GM23338 (cell line): ENCODE measurements at regions not wholly inside any gene's neighbourhood (a gene's known extent, or its start where the extent isn't known, plus 50 kb on each side); places are given as distances from the start of the nearest gene placed in this dataset.

Experiments used
- ATAC-seq: fragments of 200-7000 bp; cut with Tn5 transposase; 3 replicates; pipeline ENCODE4 v1.9.1; 2020
- DNase-seq: peaks from one replicate; pipeline ENCODE4 v3.0.0-alpha.2; 2015; ENCODE audit warnings: low spot score
- H2AFZ ChIP-seq: fragments of 200-600 bp; sonication (generic); 2 replicates; pipeline ENCODE4 v1.8.0; 2016; ENCODE audit warnings: antibody characterized with exemption, mild to moderate bottlenecking, moderate library complexity
- H3F3A ChIP-seq: fragments of 200-600 bp; sonication (generic); replicated peaks from 2 replicates; pipeline ENCODE4 v1.8.0; 2017; ENCODE audit warnings: antibody characterized with exemption, mixed run types, low read depth
- H3K27ac ChIP-seq: fragments of 200-600 bp; sonication (generic); 2 replicates; pipeline ENCODE4 v1.6.1; 2016; ENCODE audit warnings: low read depth
- H3K27me3 ChIP-seq: fragments of 200-600 bp; sonication (generic); 2 replicates; pipeline ENCODE4 v1.8.0; 2016; ENCODE audit warnings: mild to moderate bottlenecking, mixed run types, moderate library complexity; ENCODE audit not compliant: insufficient read depth
- H3K36me3 ChIP-seq: fragments of 200-600 bp; sonication (generic); 2 replicates; pipeline ENCODE4 v1.8.0; 2016; ENCODE audit warnings: mild to moderate bottlenecking; ENCODE audit not compliant: insufficient read depth
- H3K4me1 ChIP-seq: fragments of 200-600 bp; sonication (generic); 2 replicates; pipeline ENCODE4 v1.8.0; 2016; ENCODE audit warnings: mild to moderate bottlenecking, moderate library complexity; ENCODE audit not compliant: insufficient read depth
- H3K4me2 ChIP-seq: fragments of 200-600 bp; sonication (generic); 2 replicates; pipeline ENCODE4 v1.7.1; 2017; ENCODE audit warnings: mixed run types
- H3K4me3 ChIP-seq: fragments of 200-600 bp; sonication (generic); 2 replicates; pipeline ENCODE4 v1.6.1; 2016; ENCODE audit warnings: mixed run types
- H3K79me2 ChIP-seq: fragments of 200-600 bp; sonication (generic); replicated peaks from 2 replicates; pipeline ENCODE4 v1.8.0; 2017; ENCODE audit warnings: mild to moderate bottlenecking; ENCODE audit not compliant: insufficient read depth
- H3K9me2 ChIP-seq: fragments of 200-600 bp; sonication (generic); 2 replicates; pipeline ENCODE4 v1.8.0; 2017; ENCODE audit not compliant: insufficient read depth
- H4K20me1 ChIP-seq: fragments of 200-600 bp; sonication (generic); replicated peaks from 2 replicates; pipeline ENCODE4 v1.8.0; 2017; ENCODE audit warnings: mild to moderate bottlenecking; ENCODE audit not compliant: insufficient read depth
- H3K27ac Mint-ChIP-seq: 2 replicates; pipeline ENCODE4 v1.8.0; 2020; ENCODE audit warnings: inconsistent platforms, mild to moderate bottlenecking, moderate library complexity, mixed read lengths
- H3K27me3 Mint-ChIP-seq: 3 replicates; pipeline ENCODE4 v1.8.0; 2022; ENCODE audit warnings: low read depth, mild to moderate bottlenecking, moderate library complexity, mixed read lengths, inconsistent platforms; ENCODE audit not compliant: insufficient read depth, poor library complexity
- H3K36me3 Mint-ChIP-seq: 3 replicates; pipeline ENCODE4 v1.8.0; 2021; ENCODE audit warnings: low read depth, mild to moderate bottlenecking, inconsistent platforms, moderate library complexity, mixed read lengths
- H3K4me1 Mint-ChIP-seq: 3 replicates; pipeline ENCODE4 v1.8.0; 2020; ENCODE audit warnings: mild to moderate bottlenecking, inconsistent platforms, mixed read lengths
- H3K4me3 Mint-ChIP-seq: 3 replicates; pipeline ENCODE4 v1.8.0; 2021; ENCODE audit warnings: moderate library complexity, mild to moderate bottlenecking, inconsistent platforms, mixed read lengths
- H3K9me3 Mint-ChIP-seq: 3 replicates; pipeline ENCODE4 v1.8.0; 2020; ENCODE audit warnings: moderate library complexity, mild to moderate bottlenecking, inconsistent platforms, mixed read lengths
- CREB1 ChIP-seq: fragments of 250-450 bp; sonication (Bioruptor Pico); IDR thresholded peaks from 2 replicates; pipeline ENCODE4 v1.5.0; 2020; ENCODE audit warnings: low read depth, mild to moderate bottlenecking, moderate library complexity
- EZH2 ChIP-seq: fragments of 200-600 bp; sonication (generic); IDR thresholded peaks from one replicate; pipeline ENCODE4 v1.8.0; 2017; ENCODE audit warnings: antibody characterized with exemption, mild to moderate bottlenecking, low read depth; ENCODE audit not compliant: unreplicated experiment
- EZH2phosphoT487 ChIP-seq: fragments of 200-600 bp; sonication (generic); IDR thresholded peaks from one replicate; pipeline ENCODE4 v1.8.1; 2018; ENCODE audit warnings: antibody characterized with exemption; ENCODE audit not compliant: unreplicated experiment
- JUNB ChIP-seq: IDR thresholded peaks from one replicate; pipeline ENCODE4 v1.6.1; 2016; ENCODE audit warnings: antibody characterized with exemption; ENCODE audit not compliant: unreplicated experiment
- NANOG ChIP-seq: IDR thresholded peaks from 2 replicates; pipeline ENCODE4 v1.6.1; 2016; ENCODE audit warnings: antibody characterized with exemption, borderline replicate concordance
- POLR2AphosphoS5 ChIP-seq: IDR thresholded peaks from 2 replicates; pipeline ENCODE4 v1.6.1; 2016; ENCODE audit warnings: antibody characterized with exemption, low read depth
- REST ChIP-seq: IDR thresholded peaks from one replicate; pipeline ENCODE4 v1.6.1; 2018; ENCODE audit warnings: antibody characterized with exemption; ENCODE audit not compliant: unreplicated experiment
- STAT1 ChIP-seq: IDR thresholded peaks from one replicate; pipeline ENCODE4 v1.6.1; 2016; ENCODE audit warnings: antibody characterized with exemption; ENCODE audit not compliant: unreplicated experiment
- ZNF114 ChIP-seq: fragments of 250-450 bp; sonication (Bioruptor Pico); IDR thresholded peaks from 2 replicates; pipeline ENCODE4 v1.5.0; 2020; ENCODE audit warnings: mild to moderate bottlenecking, moderate library complexity
- ZNF331 ChIP-seq: fragments of 250-450 bp; sonication (Bioruptor Pico); IDR thresholded peaks from 2 replicates; pipeline ENCODE4 v1.5.0; 2020; ENCODE audit warnings: low read depth, mild to moderate bottlenecking, moderate library complexity
- TF ChIP-seq, protein P1 (sequence below): IDR thresholded peaks from 2 replicates; pipeline ENCODE4 v1.6.1; 2016; ENCODE audit warnings: antibody characterized with exemption
- TF ChIP-seq, protein P2 (sequence below), 2 experiments: fragments of 200-600 bp in 1 of 2; sonication (generic) in 1 of 2; conservative IDR thresholded peaks; 2 replicates each; pipeline versions ENCODE4 v1.5.1 to v1.6.1; 2016 to 2017; ENCODE audit warnings: antibody characterized with exemption in 2 of 2, low read depth in 2 of 2, mild to moderate bottlenecking in 2 of 2, moderate library complexity in 1 of 2
- TF ChIP-seq, protein P3 (sequence below): fragments of 250-450 bp; sonication (Bioruptor Pico); IDR thresholded peaks from 2 replicates; pipeline ENCODE4 v1.5.0; 2020; ENCODE audit warnings: mild to moderate bottlenecking, moderate library complexity

DNA sequence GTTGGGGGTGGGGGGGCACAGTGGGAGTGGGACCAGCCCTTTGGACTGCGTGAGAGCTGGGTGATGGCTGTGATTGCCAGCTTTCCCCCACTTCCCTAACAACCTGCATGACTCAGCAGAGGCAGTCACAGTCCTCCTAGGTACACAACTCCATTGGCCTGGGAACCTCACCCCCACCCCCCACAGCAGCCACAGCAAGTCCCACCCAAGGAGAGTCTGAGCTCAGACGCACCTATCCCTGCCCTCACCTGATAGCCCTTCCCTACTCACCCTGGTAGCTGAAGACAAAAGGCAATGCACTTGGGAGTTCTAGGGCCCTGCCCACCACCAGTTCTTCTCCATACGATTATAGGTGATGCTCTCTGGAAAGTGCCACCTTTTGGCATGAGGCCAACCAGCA is 188.9 kb downstream of the ZNF648 start:
- peaks cover 3% of the 10 kb centered on the region; the same call in 1 of the 3 replicates for H3K36me3 Mint-ChIP-seq
- Histone ChIP-seq H3K36me3 (no peaks in the 10 kb centered on the region), H3K9me2 (no peaks in the 10 kb centered on the region), H4K20me1 (no peaks in the 10 kb centered on the region), H3F3A (no peaks in the 10 kb centered on the region), H3K79me2 (no peaks in the 10 kb centered on the region), H3K4me3 (no peak overlapping the region), H3K27ac (no peak overlapping the region), H2AFZ (no peak overlapping the region), H3K27me3 (no peaks in the 10 kb centered on the region), H3K4me1 (no peaks in the 10 kb centered on the region), H3K4me2 (no peak overlapping the region)
- ATAC-seq, result no peak
- H3K4me3 Mint-ChIP-seq, result no peak overlapping the region
- no peaks in the 10 kb centered on the region for H3K4me1 Mint-ChIP-seq
- H3K9me3 Mint-ChIP-seq, result peaks cover 21% of the 10 kb centered on the region
- DNase-seq, result no peak
- no peak for TF ChIP-seq REST
- TF ChIP-seq, protein P1, sequence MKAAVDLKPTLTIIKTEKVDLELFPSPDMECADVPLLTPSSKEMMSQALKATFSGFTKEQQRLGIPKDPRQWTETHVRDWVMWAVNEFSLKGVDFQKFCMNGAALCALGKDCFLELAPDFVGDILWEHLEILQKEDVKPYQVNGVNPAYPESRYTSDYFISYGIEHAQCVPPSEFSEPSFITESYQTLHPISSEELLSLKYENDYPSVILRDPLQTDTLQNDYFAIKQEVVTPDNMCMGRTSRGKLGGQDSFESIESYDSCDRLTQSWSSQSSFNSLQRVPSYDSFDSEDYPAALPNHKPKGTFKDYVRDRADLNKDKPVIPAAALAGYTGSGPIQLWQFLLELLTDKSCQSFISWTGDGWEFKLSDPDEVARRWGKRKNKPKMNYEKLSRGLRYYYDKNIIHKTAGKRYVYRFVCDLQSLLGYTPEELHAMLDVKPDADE, result no peak
- no peak for TF ChIP-seq ZNF114 (CRISPR knock-in tag)
- no peak for TF ChIP-seq STAT1
- TF ChIP-seq, protein P2, sequence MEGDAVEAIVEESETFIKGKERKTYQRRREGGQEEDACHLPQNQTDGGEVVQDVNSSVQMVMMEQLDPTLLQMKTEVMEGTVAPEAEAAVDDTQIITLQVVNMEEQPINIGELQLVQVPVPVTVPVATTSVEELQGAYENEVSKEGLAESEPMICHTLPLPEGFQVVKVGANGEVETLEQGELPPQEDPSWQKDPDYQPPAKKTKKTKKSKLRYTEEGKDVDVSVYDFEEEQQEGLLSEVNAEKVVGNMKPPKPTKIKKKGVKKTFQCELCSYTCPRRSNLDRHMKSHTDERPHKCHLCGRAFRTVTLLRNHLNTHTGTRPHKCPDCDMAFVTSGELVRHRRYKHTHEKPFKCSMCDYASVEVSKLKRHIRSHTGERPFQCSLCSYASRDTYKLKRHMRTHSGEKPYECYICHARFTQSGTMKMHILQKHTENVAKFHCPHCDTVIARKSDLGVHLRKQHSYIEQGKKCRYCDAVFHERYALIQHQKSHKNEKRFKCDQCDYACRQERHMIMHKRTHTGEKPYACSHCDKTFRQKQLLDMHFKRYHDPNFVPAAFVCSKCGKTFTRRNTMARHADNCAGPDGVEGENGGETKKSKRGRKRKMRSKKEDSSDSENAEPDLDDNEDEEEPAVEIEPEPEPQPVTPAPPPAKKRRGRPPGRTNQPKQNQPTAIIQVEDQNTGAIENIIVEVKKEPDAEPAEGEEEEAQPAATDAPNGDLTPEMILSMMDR (conservative IDR thresholded peaks at IDR 0.05; ENCODE audit: low read depth in 2 of 2), result no peak
- TF ChIP-seq EZH2, result no peak
- TF ChIP-seq ZNF331 (CRISPR knock-in tag), result no peak
- no peak for TF ChIP-seq EZH2phosphoT487
- TF ChIP-seq JUNB, result no peak
- TF ChIP-seq CREB1 (CRISPR knock-in tag), result no peak
- TF ChIP-seq NANOG, result no peak
- TF ChIP-seq, protein P3, sequence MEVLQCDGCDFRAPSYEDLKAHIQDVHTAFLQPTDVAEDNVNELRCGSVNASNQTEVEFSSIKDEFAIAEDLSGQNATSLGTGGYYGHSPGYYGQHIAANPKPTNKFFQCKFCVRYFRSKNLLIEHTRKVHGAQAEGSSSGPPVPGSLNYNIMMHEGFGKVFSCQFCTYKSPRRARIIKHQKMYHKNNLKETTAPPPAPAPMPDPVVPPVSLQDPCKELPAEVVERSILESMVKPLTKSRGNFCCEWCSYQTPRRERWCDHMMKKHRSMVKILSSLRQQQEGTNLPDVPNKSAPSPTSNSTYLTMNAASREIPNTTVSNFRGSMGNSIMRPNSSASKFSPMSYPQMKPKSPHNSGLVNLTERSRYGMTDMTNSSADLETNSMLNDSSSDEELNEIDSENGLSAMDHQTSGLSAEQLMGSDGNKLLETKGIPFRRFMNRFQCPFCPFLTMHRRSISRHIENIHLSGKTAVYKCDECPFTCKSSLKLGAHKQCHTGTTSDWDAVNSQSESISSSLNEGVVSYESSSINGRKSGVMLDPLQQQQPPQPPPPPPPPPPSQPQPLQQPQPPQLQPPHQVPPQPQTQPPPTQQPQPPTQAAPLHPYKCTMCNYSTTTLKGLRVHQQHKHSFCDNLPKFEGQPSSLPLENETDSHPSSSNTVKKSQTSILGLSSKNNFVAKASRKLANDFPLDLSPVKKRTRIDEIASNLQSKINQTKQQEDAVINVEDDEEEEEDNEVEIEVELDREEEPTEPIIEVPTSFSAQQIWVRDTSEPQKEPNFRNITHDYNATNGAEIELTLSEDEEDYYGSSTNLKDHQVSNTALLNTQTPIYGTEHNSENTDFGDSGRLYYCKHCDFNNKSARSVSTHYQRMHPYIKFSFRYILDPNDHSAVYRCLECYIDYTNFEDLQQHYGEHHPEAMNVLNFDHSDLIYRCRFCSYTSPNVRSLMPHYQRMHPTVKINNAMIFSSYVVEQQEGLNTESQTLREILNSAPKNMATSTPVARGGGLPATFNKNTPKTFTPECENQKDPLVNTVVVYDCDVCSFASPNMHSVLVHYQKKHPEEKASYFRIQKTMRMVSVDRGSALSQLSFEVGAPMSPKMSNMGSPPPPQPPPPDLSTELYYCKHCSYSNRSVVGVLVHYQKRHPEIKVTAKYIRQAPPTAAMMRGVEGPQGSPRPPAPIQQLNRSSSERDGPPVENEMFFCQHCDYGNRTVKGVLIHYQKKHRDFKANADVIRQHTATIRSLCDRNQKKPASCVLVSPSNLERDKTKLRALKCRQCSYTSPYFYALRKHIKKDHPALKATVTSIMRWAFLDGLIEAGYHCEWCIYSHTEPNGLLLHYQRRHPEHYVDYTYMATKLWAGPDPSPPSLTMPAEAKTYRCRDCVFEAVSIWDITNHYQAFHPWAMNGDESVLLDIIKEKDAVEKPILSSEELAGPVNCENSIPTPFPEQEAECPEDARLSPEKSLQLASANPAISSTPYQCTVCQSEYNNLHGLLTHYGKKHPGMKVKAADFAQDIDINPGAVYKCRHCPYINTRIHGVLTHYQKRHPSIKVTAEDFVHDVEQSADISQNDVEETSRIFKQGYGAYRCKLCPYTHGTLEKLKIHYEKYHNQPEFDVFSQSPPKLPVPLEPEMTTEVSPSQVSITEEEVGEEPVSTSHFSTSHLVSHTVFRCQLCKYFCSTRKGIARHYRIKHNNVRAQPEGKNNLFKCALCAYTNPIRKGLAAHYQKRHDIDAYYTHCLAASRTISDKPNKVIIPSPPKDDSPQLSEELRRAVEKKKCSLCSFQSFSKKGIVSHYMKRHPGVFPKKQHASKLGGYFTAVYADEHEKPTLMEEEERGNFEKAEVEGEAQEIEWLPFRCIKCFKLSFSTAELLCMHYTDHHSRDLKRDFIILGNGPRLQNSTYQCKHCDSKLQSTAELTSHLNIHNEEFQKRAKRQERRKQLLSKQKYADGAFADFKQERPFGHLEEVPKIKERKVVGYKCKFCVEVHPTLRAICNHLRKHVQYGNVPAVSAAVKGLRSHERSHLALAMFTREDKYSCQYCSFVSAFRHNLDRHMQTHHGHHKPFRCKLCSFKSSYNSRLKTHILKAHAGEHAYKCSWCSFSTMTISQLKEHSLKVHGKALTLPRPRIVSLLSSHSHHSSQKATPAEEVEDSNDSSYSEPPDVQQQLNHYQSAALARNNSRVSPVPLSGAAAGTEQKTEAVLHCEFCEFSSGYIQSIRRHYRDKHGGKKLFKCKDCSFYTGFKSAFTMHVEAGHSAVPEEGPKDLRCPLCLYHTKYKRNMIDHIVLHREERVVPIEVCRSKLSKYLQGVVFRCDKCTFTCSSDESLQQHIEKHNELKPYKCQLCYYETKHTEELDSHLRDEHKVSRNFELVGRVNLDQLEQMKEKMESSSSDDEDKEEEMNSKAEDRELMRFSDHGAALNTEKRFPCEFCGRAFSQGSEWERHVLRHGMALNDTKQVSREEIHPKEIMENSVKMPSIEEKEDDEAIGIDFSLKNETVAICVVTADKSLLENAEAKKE (CRISPR knock-in tag), result no peak
- TF ChIP-seq POLR2AphosphoS5, result no peak
- no peaks in the 10 kb centered on the region for H3K27me3 Mint-ChIP-seq
- no peak overlapping the region; the same call in 1 of the 2 replicates for H3K27ac Mint-ChIP-seq
